Non-pigmented ciliary epithelial cell (primary cell): ENCODE measurements at regions not wholly inside any gene's neighbourhood (a gene's known extent, or its start where the extent isn't known, plus 50 kb on each side); places are given as distances from the start of the nearest gene placed in this dataset.
A peak's percentile ranks its signal among the peaks of the same experiment; 100 is the strongest.
"Not testable (repeated sequence)": the region's sequence is repeated elsewhere in the genome, so short reads cannot be mapped to it uniquely, and the experiment has no call there.

ENCODE experiments used
- DNase-seq: peaks from one replicate; pipeline ENCODE4 v3.0.0-alpha.2; 2010; ENCODE audit warnings: low read depth

DNA sequence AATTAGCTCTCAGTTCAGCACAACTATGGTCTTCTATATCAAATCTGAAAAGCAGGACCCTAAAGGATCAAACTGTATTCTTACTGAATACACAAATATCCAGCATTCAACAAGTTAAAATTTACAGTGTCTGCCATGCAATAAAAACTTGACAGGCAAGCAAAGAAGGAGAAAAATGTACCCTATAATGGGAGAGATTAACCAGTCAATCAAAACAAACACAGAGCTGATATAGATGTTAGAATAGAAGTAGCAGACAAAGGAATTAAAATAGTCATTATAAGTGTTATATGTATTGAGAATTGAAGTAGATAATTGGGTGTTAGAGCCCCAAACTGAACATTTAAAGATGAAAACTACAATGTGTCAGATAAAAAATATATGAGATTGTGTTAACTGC is 914.9 kb downstream of the EPHA7 start:
- no peak for DNase-seq

- no peak for DNase-seq
Measured at GRCh38 chr6:92497281-92497680, 922.1 kb downstream of the EPHA7 start.

DNA sequence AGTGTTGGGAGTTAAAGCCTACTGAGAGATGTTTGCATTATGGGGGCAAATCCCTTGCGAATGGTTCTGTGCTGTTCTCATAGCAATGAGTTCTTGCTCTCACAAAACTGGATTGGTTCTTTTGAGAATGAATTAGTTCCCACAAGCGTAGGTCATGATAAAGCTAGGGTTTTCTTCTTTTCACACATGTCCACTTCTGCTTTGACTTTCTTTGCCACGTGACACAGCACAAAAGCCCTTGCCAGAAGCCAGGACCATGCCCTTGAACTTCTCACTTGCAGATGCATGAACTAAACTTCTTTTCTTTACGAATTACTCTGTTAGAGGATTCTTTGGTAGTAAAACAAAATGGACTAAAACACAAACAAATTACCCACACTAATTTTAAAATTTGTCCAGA is 922.8 kb downstream of the EPHA7 start:
- DNase-seq = no peak

- DNase-seq = peak; percentile 8
Measured at GRCh38 chr6:92495242-92495641, 924.1 kb downstream of the EPHA7 start.

DNA sequence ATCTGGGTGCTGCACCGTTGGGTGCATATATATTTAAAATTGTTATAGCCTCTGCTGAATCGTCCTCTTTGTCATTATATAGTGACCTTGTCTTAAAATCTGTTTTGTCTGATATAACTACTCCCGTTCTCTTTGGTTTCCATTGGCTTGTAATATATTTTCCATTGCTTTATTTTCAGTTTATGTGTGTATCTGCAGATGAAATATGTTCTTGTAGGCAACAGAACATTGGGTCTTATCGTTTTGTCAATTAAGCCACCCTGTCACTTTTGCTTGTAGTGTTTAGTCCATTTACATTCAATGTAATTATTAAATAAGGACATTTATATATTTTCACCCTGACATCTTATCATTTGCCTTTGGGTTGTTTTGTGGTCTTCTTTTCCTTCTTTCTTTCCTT is 933.9 kb downstream of the EPHA7 start:
- DNase-seq = no peak

- DNase-seq = no peak
Measured at GRCh38 chr6:92479831-92480230, 939.5 kb downstream of the EPHA7 start.

- no peak for DNase-seq
Measured at GRCh38 chr6:92473056-92473455, 946.3 kb downstream of the EPHA7 start.

GRCh38 chr6:92469186-92469828 is 950.1 kb downstream of the EPHA7 start:
- DNase-seq = no peak

- DNase-seq = no peak
Measured at GRCh38 chr6:92468066-92468465, 951.3 kb downstream of the EPHA7 start.

GRCh38 chr6:92460133-92460532 is 959.2 kb downstream of the EPHA7 start:
- DNase-seq = no peak

- DNase-seq = no peak
Measured at GRCh38 chr6:92459606-92460005, 959.8 kb downstream of the EPHA7 start.

DNA sequence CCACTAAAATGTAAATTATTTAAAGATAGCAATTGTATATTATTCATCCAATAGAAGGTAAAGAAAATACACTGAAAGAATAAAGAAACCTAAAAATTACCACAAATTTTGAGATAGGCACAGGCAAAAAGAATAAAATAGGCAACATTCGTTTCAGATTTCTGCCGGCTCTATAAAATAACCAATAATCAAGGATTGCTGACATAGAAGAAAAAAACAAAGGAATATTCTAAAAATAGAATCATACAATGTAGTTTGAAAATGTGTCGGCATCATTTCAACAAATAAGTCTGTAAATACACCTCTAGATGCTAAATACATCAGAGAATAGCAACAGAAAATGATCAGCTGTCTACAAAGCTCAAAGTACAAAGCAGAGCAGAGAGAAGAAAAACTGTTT is 973.3 kb downstream of the EPHA7 start:
- no peak for DNase-seq

DNA sequence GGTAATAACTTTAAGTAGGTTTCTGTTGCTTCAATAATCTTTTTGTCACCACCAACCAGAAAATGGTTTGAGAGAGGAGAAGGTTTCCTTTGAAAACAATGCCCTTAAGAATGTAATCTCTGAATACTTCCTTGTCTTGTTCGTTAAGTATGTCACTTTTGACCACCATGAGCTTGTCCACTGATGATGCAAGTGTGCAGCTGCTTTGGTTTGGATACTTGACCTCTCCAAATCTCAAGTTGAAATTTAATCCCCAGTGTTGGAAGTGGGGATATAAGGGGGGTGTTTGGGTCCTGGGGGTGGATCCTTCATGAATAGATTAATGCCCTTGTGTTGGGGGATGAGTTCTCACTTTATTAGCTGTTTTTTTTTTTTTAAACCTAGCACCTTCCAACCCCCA is 985.4 kb downstream of the EPHA7 start:
- DNase-seq = no peak

GRCh38 chr6:92431502-92431901 is 987.9 kb downstream of the EPHA7 start:
- no peak for DNase-seq

GRCh38 chr6:92428448-92428847 is 990.9 kb downstream of the EPHA7 start:
- no peak for DNase-seq

DNA sequence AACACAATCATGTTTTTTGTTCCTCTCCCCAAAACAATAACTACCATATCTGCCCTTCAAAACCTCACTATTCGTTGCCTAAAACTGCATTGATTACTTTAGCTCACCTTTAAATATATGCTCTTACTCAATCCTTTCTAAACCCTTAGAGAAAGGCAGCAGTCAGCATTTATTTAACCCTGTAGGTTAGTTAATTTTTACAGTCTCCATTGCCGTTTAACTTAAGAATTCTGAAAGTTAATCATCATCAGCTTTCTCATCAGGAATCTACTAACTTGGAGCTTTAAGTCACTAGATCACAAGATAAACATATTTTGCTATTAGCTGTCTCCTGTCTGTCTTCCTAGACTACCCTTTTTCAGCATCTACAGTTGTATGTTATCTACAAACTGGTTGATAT is 991.9 kb downstream of the EPHA7 start:
- DNase-seq = no peak

GRCh38 chr6:92415656-92416055 is 1003.7 kb downstream of the EPHA7 start:
- DNase-seq = no peak

DNA sequence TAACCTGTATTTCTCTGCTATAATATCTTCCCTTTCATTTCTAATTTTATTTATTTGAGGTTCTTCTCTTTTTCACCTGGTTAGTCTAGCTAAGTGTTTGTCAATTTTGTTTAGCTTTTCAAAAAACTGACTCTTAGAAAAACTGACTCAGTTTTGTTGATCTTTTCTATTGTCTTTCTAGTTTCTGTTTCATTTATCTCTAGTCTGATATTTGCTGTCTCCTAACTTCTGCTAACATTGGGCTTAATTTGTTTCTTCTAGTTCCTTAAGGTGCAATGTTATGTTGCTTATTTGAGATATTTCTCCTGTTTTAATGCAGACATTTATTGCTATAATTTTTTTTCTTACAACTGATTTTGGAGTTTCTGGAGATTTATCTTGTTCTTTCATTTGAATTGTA is 1011.0 kb downstream of the EPHA7 start:
- no peak for DNase-seq

DNA sequence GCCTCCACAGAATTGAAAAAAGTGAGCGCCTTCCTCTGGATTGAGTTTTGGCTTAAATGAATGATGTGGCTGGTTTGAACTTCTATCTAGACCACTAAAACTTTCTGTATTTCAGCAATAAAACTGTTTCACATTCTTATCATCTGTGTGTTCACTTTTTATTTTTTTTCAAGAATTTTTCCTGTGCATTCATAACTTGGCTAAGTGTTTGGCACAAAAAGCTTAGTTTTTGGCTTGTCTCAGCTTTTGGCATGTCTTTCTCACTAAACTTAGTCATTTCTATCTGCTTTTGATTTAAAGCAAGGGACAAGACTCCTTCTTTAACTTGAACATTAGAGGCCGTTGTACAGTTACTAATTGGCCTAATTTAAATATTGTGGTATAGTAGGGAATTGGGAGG is 1015.1 kb downstream of the EPHA7 start:
- DNase-seq = no peak

DNA sequence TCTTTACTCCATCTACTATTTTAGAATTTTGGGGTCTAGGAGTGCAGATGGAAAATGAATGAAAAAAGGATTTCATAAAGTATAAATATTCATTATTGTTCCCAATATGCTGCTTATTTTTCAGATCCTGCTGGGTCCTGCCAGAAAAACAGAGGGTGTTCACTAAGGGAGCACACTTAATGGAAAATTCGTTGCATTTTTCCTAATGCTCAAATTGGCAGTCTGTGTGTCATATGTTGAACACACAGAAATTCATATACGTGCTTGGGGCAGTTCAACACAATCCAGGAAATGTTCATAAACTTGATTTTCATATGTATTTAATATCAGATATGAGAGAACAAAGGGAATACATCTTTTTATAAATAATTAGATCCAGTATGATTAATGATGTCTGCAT is 1019.4 kb downstream of the EPHA7 start:
- DNase-seq = no peak

DNA sequence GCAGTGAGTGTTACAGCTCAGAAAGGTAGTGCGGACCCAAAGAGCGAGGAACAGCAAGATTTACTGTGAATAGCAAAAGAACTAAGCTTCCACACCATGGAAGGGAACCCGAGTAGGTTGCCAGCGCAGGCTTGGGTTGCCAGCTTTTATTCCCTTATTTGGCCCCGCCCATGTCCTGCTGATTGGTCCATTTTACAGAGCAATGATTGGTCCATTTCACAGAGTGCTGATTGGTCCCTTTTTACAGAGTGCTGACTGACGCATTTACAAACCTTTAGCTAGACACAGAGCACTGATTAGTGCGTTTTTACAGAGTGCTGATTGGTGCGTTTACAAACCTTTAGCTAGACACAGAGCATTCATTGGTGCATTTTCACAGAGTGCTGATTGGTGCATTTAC is 1030.7 kb downstream of the EPHA7 start:
- not testable (repeated sequence) for DNase-seq

DNA sequence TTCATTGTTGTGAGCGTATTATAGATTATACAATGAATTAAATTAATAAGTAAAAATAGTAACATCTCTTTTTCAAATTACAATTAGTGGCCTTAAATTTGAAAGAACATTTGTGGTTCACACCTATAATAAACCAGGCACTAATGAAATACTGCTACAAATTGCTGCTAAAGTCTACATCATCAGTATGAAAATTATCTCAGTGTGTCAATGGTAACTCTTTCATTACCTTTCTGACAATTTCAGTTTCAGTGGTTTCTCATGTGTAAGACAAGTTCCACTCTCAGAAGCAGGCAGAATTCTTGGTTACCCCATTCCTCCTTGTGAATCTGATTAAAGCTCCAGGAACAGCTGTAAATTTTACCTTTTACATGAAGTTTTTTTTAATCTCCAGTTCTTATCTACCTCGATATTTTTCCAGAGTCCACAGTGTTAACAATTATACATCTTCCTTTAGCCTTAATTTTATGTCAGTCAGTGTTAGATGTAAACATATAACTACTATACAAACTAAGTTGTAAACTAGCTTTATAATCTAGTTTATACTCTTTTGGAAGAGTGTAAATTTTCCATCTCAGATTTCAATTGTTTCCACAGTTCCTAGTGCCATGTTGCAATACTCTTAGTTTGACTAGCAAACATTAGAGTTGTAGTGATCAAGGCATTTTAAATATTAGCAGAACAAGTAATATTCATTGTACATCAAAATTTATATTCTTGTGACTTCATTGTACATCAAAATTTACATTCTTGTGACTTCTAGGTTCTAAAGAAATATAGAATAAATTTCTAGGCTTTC is 1038.4 kb downstream of the EPHA7 start:
- DNase-seq = no peak

- peak; percentile 23 for DNase-seq
Measured at GRCh38 chr6:92377137-92377536, 1042.2 kb downstream of the EPHA7 start.

- DNase-seq = peak; percentile 37
Measured at GRCh38 chr6:92376691-92377090, 1042.7 kb downstream of the EPHA7 start.
